HEK293T (cell line): ENCODE measurements at regions not wholly inside any gene's neighbourhood (a gene's known extent, or its start where the extent isn't known, plus 50 kb on each side); places are given as distances from the start of the nearest gene placed in this dataset.

Experiments
- CTCF ChIA-PET: fragments of 350-600 bp; formaldehyde crosslinking; extraction: SDS; loops from one replicate; lab custom pipeline; 2021; ENCODE audit warnings: antibody characterized with exemption, inconsistent platforms; lab: Yijun Ruan, JAX
- POLR2A ChIA-PET: fragments of 350-600 bp; formaldehyde crosslinking; extraction: SDS; loops from one replicate; lab custom pipeline; 2020; ENCODE audit warnings: antibody characterized with exemption, inconsistent platforms; lab: Yijun Ruan, JAX
- DNase-seq: peaks from one replicate; pipeline ENCODE4 v3.0.0; 2012; ENCODE audit warnings: mixed read lengths; ENCODE audit errors: extremely low spot score
- ARNT ChIP-seq: fragments of 450-650 bp; IDR thresholded peaks from 2 replicates; pipeline ENCODE4 v1.6.1; 2017; ENCODE audit warnings: mild to moderate bottlenecking
- BHLHE40 ChIP-seq: fragments of 450-650 bp; IDR thresholded peaks from 2 replicates; pipeline ENCODE4 v1.6.1; 2016; ENCODE audit warnings: mild to moderate bottlenecking, moderate library complexity, borderline replicate concordance
- CTBP1 ChIP-seq: fragments of 450-650 bp; IDR thresholded peaks from 2 replicates; pipeline ENCODE4 v1.6.1; 2016; ENCODE audit warnings: borderline replicate concordance
- ELF4 ChIP-seq: fragments of 450-650 bp; IDR thresholded peaks from 2 replicates; pipeline ENCODE4 v1.6.1; 2017; ENCODE audit warnings: antibody characterized with exemption
- FOXA1 ChIP-seq: fragments of 450-650 bp; IDR thresholded peaks from 2 replicates; pipeline ENCODE4 v1.6.1; 2016; ENCODE audit warnings: mild to moderate bottlenecking
- FOXK2 ChIP-seq: fragments of 450-650 bp; IDR thresholded peaks from 2 replicates; pipeline ENCODE4 v1.6.1; 2016; ENCODE audit warnings: mild to moderate bottlenecking
- FOXM1 ChIP-seq: fragments of 450-650 bp; IDR thresholded peaks from 2 replicates; pipeline ENCODE4 v1.6.1; 2017; ENCODE audit warnings: mild to moderate bottlenecking, borderline replicate concordance
- HDGF ChIP-seq: fragments of 450-650 bp; IDR thresholded peaks from 2 replicates; pipeline ENCODE4 v1.6.1; 2017; ENCODE audit warnings: antibody characterized with exemption, borderline replicate concordance
- L3MBTL2 ChIP-seq: fragments of 450-650 bp; conservative IDR thresholded peaks from 2 replicates; pipeline ENCODE4 v1.6.1; 2016; ENCODE audit warnings: mild to moderate bottlenecking
- LEF1 ChIP-seq: fragments of 450-650 bp; IDR thresholded peaks from 2 replicates; pipeline ENCODE4 v1.6.1; 2017; ENCODE audit warnings: mild to moderate bottlenecking, borderline replicate concordance
- NFRKB ChIP-seq: fragments of 450-650 bp; IDR thresholded peaks from 2 replicates; pipeline ENCODE4 v1.6.1; 2016; ENCODE audit warnings: mild to moderate bottlenecking, moderate library complexity
- PKNOX1 ChIP-seq: fragments of 450-650 bp; IDR thresholded peaks from 2 replicates; pipeline ENCODE4 v1.6.1; 2016
- SP1 ChIP-seq: fragments of 450-650 bp; IDR thresholded peaks from 2 replicates; pipeline ENCODE4 v1.6.1; 2017
- SUZ12 ChIP-seq: fragments of 450-650 bp; IDR thresholded peaks from 2 replicates; pipeline ENCODE4 v1.6.1; 2016; ENCODE audit warnings: mild to moderate bottlenecking
- TARDBP ChIP-seq: fragments of 450-650 bp; IDR thresholded peaks from 2 replicates; pipeline ENCODE4 v1.6.1; 2016
- ZNF384 ChIP-seq: fragments of 450-650 bp; IDR thresholded peaks from 2 replicates; pipeline ENCODE4 v1.6.1; 2016

GRCh38 chr2:204277226-204277625 is 268.0 kb upstream of the PARD3B start:
- ChIA-PET CTCF (interaction anchor here (0.7 kb wide), 2 partner anchors 16 to 562 kb away, joined by 3 to 4 read pairs; no protein-coding TSS in a partner anchor), POLR2A (no interaction called here)
- DNase-seq = no peak
- no peak for TF ChIP-seq SUZ12
- TF ChIP-seq FOXM1 = no peak
- TF ChIP-seq PKNOX1 = no peak
- TF ChIP-seq FOXK2 = no peak
- no peak for TF ChIP-seq CTBP1
- TF ChIP-seq BHLHE40 = no peak
- TF ChIP-seq FOXA1 = no peak
- TF ChIP-seq TARDBP = no peak

- no peak for TF ChIP-seq ZNF384
- TF ChIP-seq LEF1 = no peak
- TF ChIP-seq HDGF = no peak
- no peak for TF ChIP-seq ELF4
- ChIA-PET CTCF (interaction anchor here (0.7 kb wide), 1 partner anchor 19 kb away, joined by 3 read pairs; no protein-coding TSS in a partner anchor), POLR2A (no interaction called here)
- DNase-seq = no peak
Observed at GRCh38 chr2:204278454-204278853, 266.8 kb upstream of the PARD3B start.

DNA sequence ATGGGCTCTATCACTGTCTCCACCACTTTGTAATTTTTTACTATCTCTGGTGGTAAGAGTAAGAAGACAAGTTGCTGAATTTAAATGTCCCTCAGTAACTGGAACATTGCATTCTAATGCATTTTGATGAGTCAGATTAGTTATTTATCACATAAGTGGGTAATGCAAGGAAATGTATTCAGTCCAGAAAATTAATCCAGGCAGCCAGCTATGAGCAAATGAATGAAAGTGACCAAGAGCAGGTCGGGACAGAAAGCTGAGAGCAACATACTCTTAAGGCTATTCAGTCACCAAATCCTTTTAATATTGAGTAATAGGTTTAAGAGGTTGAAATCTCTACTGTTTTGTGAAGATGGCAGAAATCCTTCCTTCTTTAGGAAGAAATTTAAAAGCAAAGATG is 265.5 kb upstream of the PARD3B start:
- ChIA-PET POLR2A (no interaction called here), CTCF (no interaction called here)
- DNase-seq = no peak
- TF ChIP-seq ARNT = no peak
- no peak for TF ChIP-seq SP1
- no peak for TF ChIP-seq PKNOX1
- no peak for TF ChIP-seq FOXA1
- TF ChIP-seq NFRKB = no peak
- no peak for TF ChIP-seq TARDBP
- no peak for TF ChIP-seq LEF1
- TF ChIP-seq HDGF = no peak
- TF ChIP-seq L3MBTL2 = no peak
- TF ChIP-seq SUZ12 = no peak

- CTCF ChIA-PET = no interaction called here
- DNase-seq = no peak
- POLR2A ChIA-PET = no interaction called here
- TF ChIP-seq ARNT (no peak), CTBP1 (no peak), SUZ12 (no peak), FOXA1 (no peak), HDGF (no peak), PKNOX1 (no peak), TARDBP (no peak), NFRKB (no peak), FOXK2 (no peak), ELF4 (no peak)
Observed at GRCh38 chr2:204280262-204280668, 265.0 kb upstream of the PARD3B start.

- no peak for TF ChIP-seq CTBP1
- TF ChIP-seq HDGF = no peak
- no peak for TF ChIP-seq TARDBP
- no peak for TF ChIP-seq SP1
- TF ChIP-seq L3MBTL2 = no peak
- TF ChIP-seq SUZ12 = no peak
- no peak for TF ChIP-seq ELF4
- no peak for TF ChIP-seq PKNOX1
- no peak for TF ChIP-seq FOXM1
- TF ChIP-seq ARNT = no peak
- no peak for TF ChIP-seq LEF1
- no peak for DNase-seq
- CTCF ChIA-PET = no interaction called here
- POLR2A ChIA-PET = no interaction called here
Observed at GRCh38 chr2:204282081-204282480, 263.2 kb upstream of the PARD3B start.

DNA sequence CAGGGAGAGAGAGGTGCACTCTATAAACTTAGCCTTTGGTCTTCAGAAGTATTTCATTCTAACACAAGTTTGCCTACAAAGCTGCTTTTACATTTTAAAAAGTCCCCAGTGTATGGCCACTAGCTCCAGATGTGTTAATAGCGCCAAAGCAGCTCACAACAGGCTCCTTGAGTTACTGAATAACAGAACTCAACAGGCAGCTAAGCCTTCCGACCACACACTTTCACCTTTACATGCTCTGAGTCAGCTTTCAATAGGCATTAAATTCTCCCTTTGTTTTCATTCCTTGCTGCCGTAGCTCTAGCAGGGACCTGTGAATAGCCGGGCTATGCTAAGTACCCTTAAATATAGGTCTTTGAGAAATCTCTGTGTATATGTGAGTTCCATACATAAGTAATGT is 262.8 kb upstream of the PARD3B start:
- no peak for DNase-seq
- POLR2A ChIA-PET = no interaction called here
- no peak for TF ChIP-seq ZNF384
- TF ChIP-seq NFRKB = no peak
- TF ChIP-seq CTBP1 = no peak
- CTCF ChIA-PET = no interaction called here

GRCh38 chr2:204289066-204289465 is 256.2 kb upstream of the PARD3B start:
- DNase-seq = no peak
- TF ChIP-seq HDGF (no peak), PKNOX1 (no peak), L3MBTL2 (no peak), NFRKB (no peak), FOXA1 (no peak), SUZ12 (no peak), FOXK2 (no peak)
- POLR2A ChIA-PET = no interaction called here
- CTCF ChIA-PET = no interaction called here
